IMR-90 (cell line): ENCODE measurements at regions not wholly inside any gene's neighbourhood (a gene's known extent, or its start where the extent isn't known, plus 50 kb on each side); places are given as distances from the start of the nearest gene placed in this dataset.

Experiments
- ATAC-seq: fragments of 200-7000 bp; cut with Tn5 transposase; 2 replicates; pipeline ENCODE4 v1.9.1; 2020; ENCODE audit warnings: low read depth, mild to moderate bottlenecking, moderate library complexity
- BruUV-seq: library from RNA; stranded (reverse); fragments of 400-500 nt; replicated peaks from 2 replicates; lab custom pipeline; 2021; lab: Mats Ljungman, UMichigan
- CTCF ChIA-PET: fragments of 300-600 bp; formaldehyde crosslinking; extraction: SDS; loops from one replicate; lab custom pipeline; 2021; ENCODE audit warnings: antibody characterized with exemption; lab: Yijun Ruan, JAX
- POLR2A ChIA-PET: fragments of 300-600 bp; sonication (Branson Sonifier 250); formaldehyde crosslinking; loops from one replicate; lab custom pipeline; 2022; ENCODE audit warnings: antibody characterized with exemption; ENCODE audit not compliant: unreplicated experiment; lab: Charles Lee
- DNase-seq: peaks from one replicate; pipeline ENCODE4 v3.0.0; 2013
- H2AFZ ChIP-seq: replicated peaks from 2 replicates; pipeline ENCODE3; 2013; ENCODE audit warnings: low read length, mild to moderate bottlenecking; ENCODE audit not compliant: poor library complexity
- H2AK5ac ChIP-seq: 2 replicates; pipeline ENCODE4 v1.6.1; 2013; ENCODE audit warnings: low read depth, low read length, inconsistent platforms
- H2AK9ac ChIP-seq: replicated peaks from 2 replicates; pipeline ENCODE3; 2013; ENCODE audit warnings: mild to moderate bottlenecking, low read depth, low read length, moderate library complexity; ENCODE audit not compliant: poor library complexity
- H2BK120ac ChIP-seq: 2 replicates; pipeline ENCODE4 v1.6.1; 2013; ENCODE audit warnings: low read depth, low read length, inconsistent platforms
- H2BK15ac ChIP-seq: 3 replicates; pipeline ENCODE4 v1.6.1; 2013; ENCODE audit warnings: low read depth, low read length, inconsistent platforms
- H2BK20ac ChIP-seq: 2 replicates; pipeline ENCODE4 v1.6.1; 2013; ENCODE audit warnings: low read depth, mild to moderate bottlenecking, inconsistent platforms, low read length, moderate library complexity
- H2BK5ac ChIP-seq: 2 replicates; pipeline ENCODE4 v1.6.1; 2013; ENCODE audit warnings: mild to moderate bottlenecking, low read depth, low read length, inconsistent platforms; ENCODE audit not compliant: poor library complexity, severe bottlenecking
- H3K14ac ChIP-seq: replicated peaks from 2 replicates; pipeline ENCODE4 v1.6.1; 2013; ENCODE audit warnings: low read depth, low read length, inconsistent platforms
- H3K18ac ChIP-seq: 2 replicates; pipeline ENCODE4 v1.6.1; 2013; ENCODE audit warnings: low read depth, low read length, control low read depth
- H3K23ac ChIP-seq: 2 replicates; pipeline ENCODE4 v1.6.1; 2013; ENCODE audit warnings: low read depth, low read length, inconsistent platforms
- H3K27ac ChIP-seq: 2 replicates; pipeline ENCODE4 v1.5.1; 2013; ENCODE audit warnings: mild to moderate bottlenecking, control low read depth, low read length; ENCODE audit not compliant: insufficient read depth
- H3K27me3 ChIP-seq: 2 replicates; pipeline ENCODE4 v1.6.1; 2013; ENCODE audit warnings: low read length; ENCODE audit not compliant: control insufficient read depth, insufficient read depth
- H3K36me3 ChIP-seq: 2 replicates; pipeline ENCODE4 v1.6.1; 2013; ENCODE audit warnings: low read length, mixed read lengths; ENCODE audit not compliant: control insufficient read depth, insufficient read depth
- H3K4ac ChIP-seq: 2 replicates; pipeline ENCODE4 v1.6.1; 2013; ENCODE audit warnings: low read depth, low read length, inconsistent platforms
- H3K4me1 ChIP-seq: 2 replicates; pipeline ENCODE4 v1.6.1; 2013; ENCODE audit warnings: low read length, mixed read lengths; ENCODE audit not compliant: control insufficient read depth, insufficient read depth
- H3K4me2 ChIP-seq: 2 replicates; pipeline ENCODE4 v1.6.1; 2013; ENCODE audit warnings: low read depth, mild to moderate bottlenecking, control low read depth, low read length, moderate library complexity
- H3K4me3 ChIP-seq: 2 replicates; pipeline ENCODE4 v1.5.1; 2013; ENCODE audit warnings: low read depth, mild to moderate bottlenecking, control low read depth, low read length, moderate library complexity; ENCODE audit not compliant: insufficient read depth
- H3K56ac ChIP-seq: 2 replicates; pipeline ENCODE4 v1.6.1; 2013; ENCODE audit warnings: low read length, inconsistent platforms; ENCODE audit not compliant: insufficient read depth; ENCODE audit errors: extremely low read depth
- H3K79me1 ChIP-seq, 2 experiments: 2 replicates each; pipeline ENCODE4 v1.6.1; 2013; ENCODE audit warnings: low read length in 2 of 2, inconsistent platforms in 1 of 2, low read depth in 1 of 2
- H3K9ac ChIP-seq: 2 replicates; pipeline ENCODE4 v1.6.1; 2013; ENCODE audit warnings: low read depth, low read length, control low read depth
- H3K9me1 ChIP-seq: 2 replicates; pipeline ENCODE4 v1.6.1; 2013; ENCODE audit warnings: low read length, inconsistent platforms; ENCODE audit not compliant: insufficient read depth
- H3K9me3 ChIP-seq: 2 replicates; pipeline ENCODE4 v1.6.1; 2013; ENCODE audit warnings: low read length; ENCODE audit not compliant: control insufficient read depth, insufficient read depth
- H4K20me1 ChIP-seq: 2 replicates; pipeline ENCODE4 v1.6.1; 2013; ENCODE audit warnings: low read length, inconsistent platforms; ENCODE audit not compliant: insufficient read depth
- H4K5ac ChIP-seq: 2 replicates; pipeline ENCODE4 v1.6.1; 2013; ENCODE audit warnings: mild to moderate bottlenecking, low read depth, low read length, control low read depth
- H4K8ac ChIP-seq, 2 experiments: 2 replicates each; pipeline ENCODE4 v1.6.1; 2013; ENCODE audit warnings: low read depth in 2 of 2, low read length in 2 of 2, control low read depth in 1 of 2, inconsistent platforms in 1 of 2
- H4K91ac ChIP-seq: 2 replicates; pipeline ENCODE4 v1.6.1; 2013; ENCODE audit warnings: low read depth, low read length, inconsistent platforms; ENCODE audit not compliant: insufficient read depth
- SMC3 ChIP-seq: fragments of 150-350 bp; IDR thresholded peaks from 2 replicates; pipeline ENCODE4 v1.6.1; 2016; ENCODE audit warnings: low read depth, mild to moderate bottlenecking, antibody characterized with exemption, low read length, moderate library complexity
- WGBS, 2 experiments: methylation state at CpG; one replicate each; pipeline versions ENCODE4 v1.1.5 to v1.1.7; 2013; ENCODE audit warnings: missing lambda C conversion rate in 2 of 2; ENCODE audit not compliant: insufficient read length in 1 of 2; ENCODE audit errors: extremely low coverage in 2 of 2; 5-methylcytosine and 5-hydroxymethylcytosine counted together
- dilution Hi-C: fragments of 300-500 bp; cut with HindIII; formaldehyde crosslinking; loops from one replicate; pipeline ENCODE4 v1.14.3; 2018; ENCODE audit warnings: low sequenced_read_pairs; ENCODE audit not compliant: unreplicated experiment
- in situ Hi-C: fragments of 300-500 bp; cut with MboI; formaldehyde crosslinking; loops from 3 replicates; pipeline ENCODE4 v1.14.3; 2019; ENCODE audit warnings: low sequenced_read_pairs, inconsistent platforms, mixed read lengths
- intact Hi-C: fragments of 100-400 bp; cut with micrococcal nuclease; formaldehyde crosslinking; loops from 2 replicates; pipeline ENCODE4 v1.10.0; 2022

- no peak overlapping the region for H3K4me3 ChIP-seq
- H2AK5ac ChIP-seq = no peak overlapping the region
- dilution Hi-C loops = no loop called here
- H3K4me1 ChIP-seq = peaks cover 11% of the 10 kb centered on the region
- no peak overlapping the region for H4K5ac ChIP-seq
- no TSS peak for BruUV-seq
- H4K20me1 ChIP-seq = no peaks in the 10 kb centered on the region
- H3K18ac ChIP-seq = no peak overlapping the region
- peaks cover 3% of the 10 kb centered on the region; the same call in 1 of the 2 replicates for H3K27me3 ChIP-seq
- H4K8ac ChIP-seq = no peak overlapping the region
- CTCF ChIA-PET = no interaction called here
- H3K14ac ChIP-seq = no peak overlapping the region
- no peak overlapping the region for H2AK9ac ChIP-seq
- no peaks in the 10 kb centered on the region for H3K36me3 ChIP-seq
- TF ChIP-seq SMC3 = no peak
- no peaks in the 10 kb centered on the region for H3K79me1 ChIP-seq
- intact Hi-C loops = no loop called here
- no peak overlapping the region for H2BK120ac ChIP-seq
- POLR2A ChIA-PET = no interaction called here
- H3K9ac ChIP-seq = no peak overlapping the region
- H3K56ac ChIP-seq = no peak overlapping the region
- H2AFZ ChIP-seq = no peak overlapping the region
- ATAC-seq = no peak
- no peak overlapping the region for H3K4me2 ChIP-seq
- no peak overlapping the region for H2BK20ac ChIP-seq
- peaks cover 10% of the 10 kb centered on the region; the same call in 1 of the 2 replicates for H3K9me1 ChIP-seq
- 61% methylated on average over 3 of the region's 3 CpGs; no CpG with 5 or more reads in 1 of the 2 experiments for WGBS, 2 experiments
- no peak overlapping the region for H2BK5ac ChIP-seq
- no peak overlapping the region; the same call in 1 of the 2 replicates for H3K4ac ChIP-seq
- no peak overlapping the region for H2BK15ac ChIP-seq
- H3K23ac ChIP-seq = no peak overlapping the region
- no peak overlapping the region for H3K27ac ChIP-seq
- H3K9me3 ChIP-seq = peaks cover 2% of the 10 kb centered on the region; the same call in 1 of the 2 replicates
- DNase-seq = no peak
- in situ Hi-C loops = no loop called here
- H4K91ac ChIP-seq = no peak overlapping the region
These were observed 58.6 kb downstream of the PABIR2 start for GRCh38 chrX:134738445-134738844.
